Fibroblast of skin of right biceps (primary cell): ENCODE measurements at regions not wholly inside any gene's neighbourhood (a gene's known extent, or its start where the extent isn't known, plus 50 kb on each side); places are given as distances from the start of the nearest gene placed in this dataset.
"Not testable (repeated sequence)": the region's sequence is repeated elsewhere in the genome, so short reads cannot be mapped to it uniquely, and the experiment has no call there.

Experiments
- DNase-seq: peaks from one replicate; pipeline ENCODE4 v3.0.0-alpha.2; 2013

DNA sequence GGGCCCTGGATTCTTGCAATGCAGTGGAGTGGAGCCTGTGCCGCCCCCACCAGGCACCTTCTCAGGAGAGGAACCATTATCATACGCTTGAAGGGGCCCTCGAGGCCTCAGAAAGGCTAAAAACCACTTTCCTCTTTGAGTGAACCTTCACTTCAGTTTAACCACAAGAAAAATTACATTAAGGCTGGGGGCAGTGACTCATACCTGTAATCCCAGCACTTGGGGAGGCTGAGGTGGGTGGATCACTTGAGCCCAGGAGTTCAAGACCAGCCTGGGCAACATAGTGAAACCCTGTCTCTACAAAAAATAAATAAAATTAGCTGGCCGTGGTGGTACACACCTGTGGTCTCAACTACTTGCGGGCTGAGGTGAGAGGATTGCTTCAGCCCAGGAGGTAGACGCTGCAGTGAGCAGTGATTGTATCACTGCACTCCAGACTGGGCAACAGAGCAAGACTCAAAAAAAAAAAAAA, 165.8 kb upstream of the GRK3 start:
- peak; percentile 59 for DNase-seq

DNA sequence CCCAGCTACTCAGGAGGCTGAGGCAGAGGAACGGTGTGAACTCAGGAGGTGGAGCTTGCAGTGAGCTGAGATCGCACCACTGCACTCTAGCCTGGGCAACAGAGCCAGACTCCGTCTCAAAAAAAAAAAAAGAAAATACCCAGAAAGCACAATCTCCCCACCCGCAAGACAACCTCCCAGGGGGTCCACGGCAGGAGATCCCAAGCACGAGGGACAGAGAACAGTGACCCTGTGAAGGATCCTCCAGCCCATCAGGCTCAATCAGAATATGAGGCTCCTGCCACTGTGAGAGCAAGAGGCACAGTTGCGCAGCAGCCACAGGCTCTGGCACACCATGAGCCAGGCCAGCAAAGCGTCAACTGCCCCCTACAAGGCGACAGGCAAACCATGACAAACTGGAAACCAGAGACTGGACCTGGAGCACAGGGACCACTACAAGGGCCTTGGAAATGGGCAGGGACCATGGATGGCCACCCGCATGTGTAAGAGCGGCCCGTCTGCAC, 164.8 kb upstream of the GRK3 start:
- no peak for DNase-seq

- no peak for DNase-seq
These were observed 162.3 kb upstream of the GRK3 start for GRCh38 chr22:25402160-25402500.

GRCh38 chr22:25402501-25403283, 161.8 kb upstream of the GRK3 start:
- DNase-seq: peak; percentile 86

DNA sequence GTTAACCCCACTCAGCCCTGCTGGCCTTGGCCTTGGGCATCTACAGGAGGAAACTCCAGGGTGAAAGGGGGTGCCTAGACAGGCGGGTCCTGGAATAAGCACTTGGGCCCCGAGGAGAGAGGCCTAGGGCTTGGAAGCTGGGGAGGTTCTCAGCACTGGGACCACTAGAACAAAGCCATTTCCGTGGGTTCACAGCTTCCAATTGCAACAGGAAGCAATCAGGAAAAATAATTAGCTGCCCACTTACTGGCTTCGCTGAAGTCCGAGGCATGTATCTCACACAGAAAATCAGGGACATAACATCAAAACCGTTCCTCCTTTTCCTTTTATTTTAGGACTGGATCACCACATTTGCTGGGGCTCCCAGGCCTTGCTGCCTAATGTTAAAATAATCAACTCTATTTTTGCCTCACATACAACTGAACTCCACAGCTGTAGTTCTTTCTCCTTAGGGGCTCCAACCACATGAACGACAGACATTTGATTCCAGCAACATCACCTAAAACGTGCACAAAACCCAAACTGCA, 161.1 kb upstream of the GRK3 start:
- DNase-seq: no peak

DNA sequence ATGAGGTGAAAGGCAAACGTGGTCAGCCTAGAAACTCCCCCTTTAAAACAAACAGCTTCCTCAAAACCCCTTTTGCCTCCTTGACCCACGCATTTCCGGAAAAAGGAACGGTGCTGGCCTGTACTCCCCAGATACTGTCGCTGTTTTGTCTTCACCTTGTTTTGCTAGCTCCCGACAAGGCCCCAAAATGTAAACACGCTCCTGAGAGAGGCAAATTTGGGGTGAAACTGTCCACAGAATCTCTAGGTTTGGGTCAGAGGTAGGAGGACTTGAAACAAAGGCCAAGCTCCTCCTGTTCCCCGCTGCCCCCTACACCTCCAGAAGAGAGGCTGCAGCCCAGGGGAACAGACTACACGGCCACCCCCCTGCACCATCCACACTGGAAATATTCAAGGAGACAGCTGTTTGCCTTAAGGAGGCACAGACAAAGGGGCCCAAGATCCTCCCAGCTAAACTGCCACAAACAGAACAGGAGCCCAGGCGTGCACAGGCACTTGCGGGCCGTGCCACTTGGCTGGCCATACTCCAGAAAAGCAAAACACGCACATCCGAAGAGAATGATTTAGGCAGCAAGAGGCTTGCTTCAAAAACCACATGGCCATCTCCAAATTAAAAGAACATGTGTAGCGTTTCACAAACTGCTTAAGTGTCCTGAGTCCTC, 160.5 kb upstream of the GRK3 start:
- peak; percentile 34 for DNase-seq

DNA sequence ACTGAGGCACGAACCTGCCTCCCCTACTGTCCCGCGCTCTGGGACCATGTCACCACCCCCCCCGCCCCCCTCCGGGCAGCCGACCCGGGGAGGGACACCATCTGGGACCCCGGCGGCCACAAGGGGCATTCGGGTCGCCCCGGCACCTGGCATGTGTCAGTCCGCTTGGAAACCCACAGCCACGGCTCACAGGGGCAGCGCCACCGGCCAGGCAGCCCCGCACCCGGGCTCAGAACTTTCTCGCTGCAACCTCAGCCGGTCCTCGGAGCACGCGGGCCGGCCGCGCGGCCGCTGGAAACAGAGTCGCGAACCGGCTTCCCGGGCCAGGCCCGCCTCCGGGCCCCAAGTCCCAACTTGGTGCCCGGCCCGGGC, 159.9 kb upstream of the GRK3 start:
- DNase-seq: no peak

- peak; percentile 75 for DNase-seq
These were observed 159.3 kb upstream of the GRK3 start for GRCh38 chr22:25404928-25405816.

DNA sequence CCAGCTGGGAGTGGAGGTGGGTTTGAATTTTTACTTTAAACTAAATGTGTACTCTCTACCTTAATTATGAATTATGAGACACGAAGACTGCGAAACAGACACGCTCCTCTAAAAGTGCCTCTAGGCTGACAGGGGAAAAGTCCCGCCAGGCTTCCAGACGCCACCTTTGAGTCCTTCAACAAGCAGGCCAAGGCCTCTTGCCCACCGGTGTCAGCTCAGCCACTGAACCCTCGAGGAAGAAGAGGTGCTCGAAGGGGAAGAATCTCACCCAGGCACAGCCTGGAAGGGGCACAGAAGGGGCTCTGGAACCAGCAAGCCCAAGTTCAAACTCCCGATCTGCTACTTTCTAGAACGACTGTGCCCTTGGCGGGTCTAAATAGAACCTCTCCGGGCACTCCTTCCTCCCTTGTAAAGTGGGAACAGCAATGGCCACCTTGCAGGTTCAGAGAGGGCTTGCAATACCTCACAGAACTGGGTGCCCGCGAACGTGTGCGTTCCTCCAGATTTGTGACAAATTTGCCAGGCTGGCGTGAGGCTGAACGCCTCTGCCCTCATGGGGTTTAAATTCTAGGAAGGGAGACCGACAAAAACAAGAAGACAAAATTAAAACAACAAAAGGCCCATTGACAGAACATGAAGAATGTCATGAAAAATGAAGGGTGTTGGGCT, 158.5 kb upstream of the GRK3 start:
- no peak for DNase-seq

- no peak for DNase-seq
These were observed 157.8 kb upstream of the GRK3 start for GRCh38 chr22:25406510-25407210.

- DNase-seq: no peak
These were observed 157.1 kb upstream of the GRK3 start for GRCh38 chr22:25407226-25407858.

DNA sequence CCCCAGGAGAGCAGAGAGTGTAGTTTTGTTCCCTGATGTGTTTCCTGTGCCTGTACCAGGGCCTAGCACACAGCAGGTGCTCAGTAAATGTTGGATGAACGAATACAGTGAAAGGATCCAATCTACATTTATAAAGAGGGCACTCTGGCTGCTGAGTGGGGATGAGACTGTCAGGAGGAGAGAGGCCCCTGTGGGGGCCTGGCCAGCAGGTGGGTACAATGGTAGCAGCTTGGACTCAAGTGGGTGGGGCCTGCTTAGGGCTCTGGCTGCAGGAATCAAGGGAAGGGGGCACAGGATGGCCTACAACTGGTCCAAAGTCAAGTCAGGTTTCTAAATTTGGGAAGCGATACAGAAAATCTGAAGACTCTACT, 156.6 kb upstream of the GRK3 start:
- no peak for DNase-seq

DNA sequence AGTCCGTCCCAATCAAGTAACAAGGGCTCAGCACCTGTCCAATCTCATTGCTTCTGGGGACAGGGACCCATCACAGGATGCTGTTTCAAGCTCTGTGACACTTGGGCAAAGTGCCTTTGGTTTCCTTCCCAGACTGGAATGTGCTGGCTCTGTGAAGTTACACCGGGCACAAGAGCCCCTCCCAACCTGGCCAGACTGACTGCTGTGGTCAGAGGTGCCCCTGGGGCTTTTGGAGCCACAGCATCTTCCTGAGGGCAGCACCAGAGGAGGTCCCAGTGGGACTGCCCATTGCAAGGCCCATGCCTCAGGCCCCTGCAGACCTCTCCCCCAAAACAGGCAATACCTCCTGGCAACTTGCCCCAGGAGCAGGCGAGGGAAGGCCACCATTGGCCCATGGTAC, 155.2 kb upstream of the GRK3 start:
- DNase-seq: no peak

GRCh38 chr22:25410849-25411248, 153.6 kb upstream of the GRK3 start:
- no peak for DNase-seq

GRCh38 chr22:25413620-25414019, 150.9 kb upstream of the GRK3 start:
- no peak for DNase-seq

DNA sequence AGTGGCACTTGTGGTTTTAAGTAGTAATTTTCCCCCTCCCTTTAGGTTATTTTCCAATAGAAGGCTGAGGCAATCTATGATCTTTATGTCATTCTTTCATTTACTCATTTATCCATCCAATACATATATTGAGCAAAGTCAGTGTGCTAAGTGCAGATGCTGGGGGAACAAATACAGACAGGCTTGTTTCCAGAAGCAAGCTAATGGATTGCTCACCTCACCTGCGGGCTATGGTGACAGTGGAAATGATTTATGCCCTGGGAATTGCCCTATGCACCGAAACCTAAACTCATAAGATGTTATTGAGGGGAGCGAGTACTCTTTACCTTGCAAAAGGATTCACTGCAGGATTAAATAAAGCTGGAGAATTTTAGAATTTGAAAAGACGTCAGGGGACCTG, 148.7 kb upstream of the GRK3 start:
- DNase-seq: not testable (repeated sequence)

GRCh38 chr22:25417826-25418225, 146.6 kb upstream of the GRK3 start:
- DNase-seq: not testable (repeated sequence)

- peak; percentile 26 for DNase-seq
These were observed 145.0 kb upstream of the GRK3 start for GRCh38 chr22:25419247-25420113.

DNA sequence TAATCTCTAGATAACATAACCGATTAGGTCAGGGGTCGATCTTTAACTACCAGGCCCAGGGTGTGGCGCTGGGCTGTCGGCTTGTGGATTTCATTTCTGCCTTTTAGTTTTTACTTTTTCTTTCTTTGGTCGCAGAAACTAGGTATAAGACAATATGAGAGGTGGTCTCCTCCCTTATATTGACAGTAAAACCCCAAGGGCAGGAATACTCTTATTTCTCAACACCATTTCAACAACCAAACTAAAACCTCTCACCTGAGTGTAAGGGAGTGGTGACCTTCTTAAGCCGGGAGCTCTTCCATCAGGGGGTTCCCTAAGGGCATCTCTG, 144.4 kb upstream of the GRK3 start:
- DNase-seq: not testable (repeated sequence)

DNA sequence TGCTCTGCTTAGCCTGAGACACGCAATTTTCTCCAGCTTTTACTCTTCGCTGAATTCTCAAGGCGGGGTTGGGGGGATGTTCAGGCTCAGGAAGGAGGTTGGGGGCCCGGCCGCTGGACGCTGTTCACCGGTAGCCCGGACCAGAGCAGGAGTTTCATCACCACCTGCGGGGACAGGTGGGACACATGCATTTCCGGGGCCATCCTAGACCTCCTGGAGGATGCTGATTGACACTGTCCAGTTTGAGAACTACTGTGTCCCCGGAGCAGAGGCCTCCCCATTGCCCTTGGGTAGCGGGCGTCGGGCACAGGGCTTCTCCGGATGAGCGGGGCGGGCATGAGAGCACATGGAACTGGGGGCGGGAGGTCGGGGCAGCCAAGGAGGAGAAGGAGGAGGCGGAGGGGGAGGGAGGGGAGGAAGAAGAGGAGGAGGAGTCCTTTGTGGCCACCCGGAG, 144.0 kb upstream of the GRK3 start:
- no peak for DNase-seq
